ENCODE measurements at regions not wholly inside any gene's neighbourhood (a gene's known extent, or its start where the extent isn't known, plus 50 kb on each side); places are given as distances from the start of the nearest gene placed in this dataset.

DNA sequence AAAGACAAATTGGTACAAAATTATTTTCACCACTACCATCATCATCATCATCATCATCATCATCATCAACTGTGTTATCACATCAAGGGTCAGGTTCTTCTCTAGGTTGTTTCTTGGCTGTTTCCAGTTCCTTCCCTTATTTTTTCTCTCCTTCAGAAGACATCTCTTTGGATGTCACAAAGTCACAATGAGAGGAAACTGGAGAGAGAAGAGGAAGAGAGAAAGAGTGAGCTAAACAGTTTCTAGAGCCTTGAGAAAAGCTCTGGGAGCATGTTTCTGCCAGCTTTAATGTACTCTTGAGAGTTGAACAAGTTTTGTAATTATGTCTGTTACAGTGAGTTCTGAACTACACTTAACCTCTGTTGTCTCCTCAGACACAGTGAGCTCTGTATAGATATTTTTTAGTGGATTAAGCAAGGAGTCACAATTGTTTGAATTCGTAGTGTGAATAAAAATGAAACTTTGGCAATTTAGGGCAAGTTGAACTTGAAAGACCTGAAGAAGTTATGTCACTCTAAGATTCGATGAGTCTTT is 123.0 kb upstream of the AKIRIN2 start:
- Histone ChIP-seq H4K20me1 (ENCODE audit: control insufficient read depth, insufficient read depth, insufficient read length) (no peaks in the 10 kb centered on the region), H3K9ac (ENCODE audit: extremely low read depth, insufficient read length, low read length) (no peak overlapping the region), H3K4ac (ENCODE audit: low read depth, low read length) (no peak overlapping the region), H2BK15ac (ENCODE audit: low read depth, low read length) (no peak overlapping the region), H2BK5ac (ENCODE audit: insufficient read length, low read length) (no peak overlapping the region), H3K79me1 (ENCODE audit: insufficient read depth, low read depth, low read length, poor library complexity, severe bottlenecking) (no peaks in the 10 kb centered on the region), H2BK120ac (ENCODE audit: low read depth, low read length, poor library complexity, severe bottlenecking) (no peak overlapping the region), H2AFZ (ENCODE audit: low read length) (no peak overlapping the region), H3K23me2 (ENCODE audit: insufficient read length, low read depth, low read length, poor library complexity, severe bottlenecking) (no peaks in the 10 kb centered on the region), H2BK12ac (ENCODE audit: insufficient read length, low read depth, low read length) (no peak overlapping the region), H4K5ac (ENCODE audit: insufficient read length, low read depth, low read length) (no peak overlapping the region), H2AK5ac (ENCODE audit: insufficient read length, low read length) (no peak overlapping the region), H3K9me3 (ENCODE audit: control insufficient read depth, low read depth, low read length) (no peaks in the 10 kb centered on the region), H3K27ac (ENCODE audit: insufficient read length, low read depth, low read length) (no peak overlapping the region), H3T11ph (ENCODE audit: low read length) (no peak overlapping the region), H3K79me2 (ENCODE audit: insufficient read depth, low read length) (no peaks in the 10 kb centered on the region), H3K14ac (ENCODE audit: insufficient read depth, low read length) (no peak overlapping the region), H3K18ac (ENCODE audit: insufficient read length, low read depth, low read length) (no peak overlapping the region), H3K56ac (ENCODE audit: insufficient read length, low read depth, low read length) (no peak overlapping the region), H3K4me2 (ENCODE audit: insufficient read depth, insufficient read length, low read length) (no peak overlapping the region), H2BK20ac (ENCODE audit: low read depth, low read length, poor library complexity, severe bottlenecking) (no peak overlapping the region), H3K4me1 (ENCODE audit: insufficient read depth, low read length) (no peaks in the 10 kb centered on the region), H3K23ac (ENCODE audit: insufficient read length, low read depth, low read length) (no peak overlapping the region), H4K91ac (ENCODE audit: insufficient read length, low read depth, low read length) (no peak overlapping the region), H3K27me3 (ENCODE audit: insufficient read depth, low read length) (no peaks in the 10 kb centered on the region), H4K8ac (replicated peaks; ENCODE audit: insufficient read length, low read depth, low read length) (no peak overlapping the region)
- no CpG with 5 or more reads among the region's 2 CpGs for WGBS (ENCODE audit: extremely low coverage, insufficient read length, low lambda C conversion rate)
- Mint-ChIP-seq H3K4me1 (no peaks in the 10 kb centered on the region), H3K27ac (no peak overlapping the region), H3K36me3 (ENCODE audit: insufficient read depth in 1 of 3, low read depth in 3 of 3) (no peaks in the 10 kb centered on the region), H3K4me3 (no peak overlapping the region), H3K27me3 (ENCODE audit: low read depth) (peaks cover under 1% of the 10 kb centered on the region), H3K9me3 (no peaks in the 10 kb centered on the region)
- TF ChIP-seq, protein P1, sequence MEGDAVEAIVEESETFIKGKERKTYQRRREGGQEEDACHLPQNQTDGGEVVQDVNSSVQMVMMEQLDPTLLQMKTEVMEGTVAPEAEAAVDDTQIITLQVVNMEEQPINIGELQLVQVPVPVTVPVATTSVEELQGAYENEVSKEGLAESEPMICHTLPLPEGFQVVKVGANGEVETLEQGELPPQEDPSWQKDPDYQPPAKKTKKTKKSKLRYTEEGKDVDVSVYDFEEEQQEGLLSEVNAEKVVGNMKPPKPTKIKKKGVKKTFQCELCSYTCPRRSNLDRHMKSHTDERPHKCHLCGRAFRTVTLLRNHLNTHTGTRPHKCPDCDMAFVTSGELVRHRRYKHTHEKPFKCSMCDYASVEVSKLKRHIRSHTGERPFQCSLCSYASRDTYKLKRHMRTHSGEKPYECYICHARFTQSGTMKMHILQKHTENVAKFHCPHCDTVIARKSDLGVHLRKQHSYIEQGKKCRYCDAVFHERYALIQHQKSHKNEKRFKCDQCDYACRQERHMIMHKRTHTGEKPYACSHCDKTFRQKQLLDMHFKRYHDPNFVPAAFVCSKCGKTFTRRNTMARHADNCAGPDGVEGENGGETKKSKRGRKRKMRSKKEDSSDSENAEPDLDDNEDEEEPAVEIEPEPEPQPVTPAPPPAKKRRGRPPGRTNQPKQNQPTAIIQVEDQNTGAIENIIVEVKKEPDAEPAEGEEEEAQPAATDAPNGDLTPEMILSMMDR (conservative IDR thresholded peaks at IDR 0.05) = no peak
- no peak for DNase-seq
